PC-3 (cell line): ENCODE measurements at regions not wholly inside any gene's neighbourhood (a gene's known extent, or its start where the extent isn't known, plus 50 kb on each side); places are given as distances from the start of the nearest gene placed in this dataset.

Experiments used
- ATAC-seq: fragments of 200-7000 bp; cut with Tn5 transposase; 2 replicates; pipeline ENCODE4 v1.9.1; 2020; ENCODE audit warnings: mild to moderate bottlenecking, moderate library complexity
- BruUV-seq: library from RNA; stranded (reverse); fragments of 400-500 nt; replicated peaks from 2 replicates; lab custom pipeline; 2021; lab: Mats Ljungman, UMichigan
- CTCF ChIA-PET: fragments of 300-600 bp; sonication (Branson Sonifier 250); formaldehyde crosslinking; loops from one replicate; lab custom pipeline; 2022; ENCODE audit warnings: antibody characterized with exemption; lab: Charles Lee
- POLR2A ChIA-PET: fragments of 300-600 bp; sonication (Branson Sonifier 250); formaldehyde crosslinking; loops from one replicate; lab custom pipeline; 2022; ENCODE audit warnings: antibody characterized with exemption; ENCODE audit not compliant: unreplicated experiment; lab: Charles Lee
- DNase-seq: peaks from one replicate; pipeline ENCODE4 v3.0.0-alpha.2; 2015
- H2AFZ ChIP-seq: fragments of 300-600 bp; sonication (generic); 2 replicates; pipeline ENCODE4 v1.6.0; 2016; ENCODE audit warnings: antibody characterized with exemption, low read length
- H3F3A ChIP-seq: fragments of 300-600 bp; sonication (generic); one replicate; pipeline ENCODE4 v1.6.0; 2017; ENCODE audit warnings: antibody characterized with exemption, low read length, control low read depth, mild to moderate bottlenecking; ENCODE audit not compliant: unreplicated experiment
- H3K27ac ChIP-seq: fragments of 300-600 bp; sonication (generic); 2 replicates; pipeline ENCODE4 v1.5.1; 2016; ENCODE audit warnings: mild to moderate bottlenecking, low read length
- H3K27me3 ChIP-seq: fragments of 300-600 bp; sonication (generic); 2 replicates; pipeline ENCODE4 v1.6.1; 2016; ENCODE audit warnings: low read length, mixed read lengths
- H3K36me3 ChIP-seq: fragments of 300-600 bp; sonication (generic); 2 replicates; pipeline ENCODE4 v1.6.1; 2016; ENCODE audit warnings: low read depth, mixed run types, low read length, mixed read lengths
- H3K4me1 ChIP-seq: fragments of 300-600 bp; sonication (generic); 2 replicates; pipeline ENCODE4 v1.5.1; 2016; ENCODE audit warnings: low read length; ENCODE audit not compliant: insufficient read depth
- H3K4me2 ChIP-seq: fragments of 300-600 bp; sonication (generic); 2 replicates; pipeline ENCODE4 v1.6.0; 2016; ENCODE audit warnings: low read length
- H3K4me3 ChIP-seq: fragments of 300-600 bp; sonication (generic); 2 replicates; pipeline ENCODE4 v1.5.1; 2016; ENCODE audit warnings: mild to moderate bottlenecking, low read length, mixed read lengths
- H3K79me2 ChIP-seq: fragments of 300-600 bp; sonication (generic); 2 replicates; pipeline ENCODE4 v1.6.1; 2017; ENCODE audit warnings: low read length, mixed read lengths
- H3K9ac ChIP-seq: fragments of 300-600 bp; sonication (generic); 2 replicates; pipeline ENCODE4 v1.6.0; 2016; ENCODE audit warnings: mild to moderate bottlenecking, low read length
- H3K9me2 ChIP-seq: fragments of 300-600 bp; sonication (generic); replicated peaks from 2 replicates; pipeline ENCODE4 v1.6.1; 2016; ENCODE audit warnings: mixed run types, low read length, mixed read lengths
- H3K9me3 ChIP-seq: fragments of 300-600 bp; sonication (generic); 2 replicates; pipeline ENCODE4 v1.6.1; 2016; ENCODE audit warnings: low read length, mixed read lengths
- H4K20me1 ChIP-seq: fragments of 300-600 bp; sonication (generic); 2 replicates; pipeline ENCODE4 v1.6.1; 2016; ENCODE audit warnings: low read length, mixed read lengths
- EZH2 ChIP-seq: fragments of 300-600 bp; sonication (generic); IDR thresholded peaks from one replicate; pipeline ENCODE4 v1.6.1; 2017; ENCODE audit warnings: antibody characterized with exemption, mild to moderate bottlenecking, low read length; ENCODE audit not compliant: unreplicated experiment
- EZH2phosphoT487 ChIP-seq: fragments of 300-600 bp; sonication (generic); IDR thresholded peaks from 2 replicates; pipeline ENCODE4 v1.6.1; 2018; ENCODE audit warnings: mild to moderate bottlenecking, antibody characterized with exemption, low read length, borderline replicate concordance
- intact Hi-C: fragments of 100-400 bp; cut with micrococcal nuclease; formaldehyde crosslinking; loops from 2 replicates; pipeline ENCODE4 v1.9.0; 2023
- TF ChIP-seq, protein P1 (sequence below): fragments of 300-600 bp; sonication (generic); conservative IDR thresholded peaks from 2 replicates; pipeline ENCODE4 v1.5.1; 2017; ENCODE audit warnings: antibody characterized with exemption, low read depth, mild to moderate bottlenecking, low read length

GRCh38 chr13:19329365-19329764 lies 147.7 kb upstream of the TUBA3C start:
- no peak overlapping the region for H3K4me2 ChIP-seq
- H3K9ac ChIP-seq: no peak overlapping the region
- peaks cover 9% of the 10 kb centered on the region; the same call in 1 of the 2 replicates for H3K27me3 ChIP-seq
- no peaks in the 10 kb centered on the region for H3K9me2 ChIP-seq
- CTCF ChIA-PET: no interaction called here
- POLR2A ChIA-PET: no interaction called here
- no peak overlapping the region for H3K4me3 ChIP-seq
- no peaks in the 10 kb centered on the region for H3K79me2 ChIP-seq
- no peaks in the 10 kb centered on the region for H3K36me3 ChIP-seq
- ATAC-seq (no peak), DNase-seq (no peak)
- TF ChIP-seq, protein P1, sequence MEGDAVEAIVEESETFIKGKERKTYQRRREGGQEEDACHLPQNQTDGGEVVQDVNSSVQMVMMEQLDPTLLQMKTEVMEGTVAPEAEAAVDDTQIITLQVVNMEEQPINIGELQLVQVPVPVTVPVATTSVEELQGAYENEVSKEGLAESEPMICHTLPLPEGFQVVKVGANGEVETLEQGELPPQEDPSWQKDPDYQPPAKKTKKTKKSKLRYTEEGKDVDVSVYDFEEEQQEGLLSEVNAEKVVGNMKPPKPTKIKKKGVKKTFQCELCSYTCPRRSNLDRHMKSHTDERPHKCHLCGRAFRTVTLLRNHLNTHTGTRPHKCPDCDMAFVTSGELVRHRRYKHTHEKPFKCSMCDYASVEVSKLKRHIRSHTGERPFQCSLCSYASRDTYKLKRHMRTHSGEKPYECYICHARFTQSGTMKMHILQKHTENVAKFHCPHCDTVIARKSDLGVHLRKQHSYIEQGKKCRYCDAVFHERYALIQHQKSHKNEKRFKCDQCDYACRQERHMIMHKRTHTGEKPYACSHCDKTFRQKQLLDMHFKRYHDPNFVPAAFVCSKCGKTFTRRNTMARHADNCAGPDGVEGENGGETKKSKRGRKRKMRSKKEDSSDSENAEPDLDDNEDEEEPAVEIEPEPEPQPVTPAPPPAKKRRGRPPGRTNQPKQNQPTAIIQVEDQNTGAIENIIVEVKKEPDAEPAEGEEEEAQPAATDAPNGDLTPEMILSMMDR: no peak
- TF ChIP-seq EZH2: no peak
- no peak for TF ChIP-seq EZH2phosphoT487
- no peaks in the 10 kb centered on the region for H3K4me1 ChIP-seq
- H3K9me3 ChIP-seq: no peaks in the 10 kb centered on the region
- no peak overlapping the region for H3K27ac ChIP-seq
- no peaks in the 10 kb centered on the region for H3F3A ChIP-seq
- intact Hi-C loops: no loop called here
- H2AFZ ChIP-seq: no peak overlapping the region
- BruUV-seq: no TSS peak
- H4K20me1 ChIP-seq: no peaks in the 10 kb centered on the region

DNA sequence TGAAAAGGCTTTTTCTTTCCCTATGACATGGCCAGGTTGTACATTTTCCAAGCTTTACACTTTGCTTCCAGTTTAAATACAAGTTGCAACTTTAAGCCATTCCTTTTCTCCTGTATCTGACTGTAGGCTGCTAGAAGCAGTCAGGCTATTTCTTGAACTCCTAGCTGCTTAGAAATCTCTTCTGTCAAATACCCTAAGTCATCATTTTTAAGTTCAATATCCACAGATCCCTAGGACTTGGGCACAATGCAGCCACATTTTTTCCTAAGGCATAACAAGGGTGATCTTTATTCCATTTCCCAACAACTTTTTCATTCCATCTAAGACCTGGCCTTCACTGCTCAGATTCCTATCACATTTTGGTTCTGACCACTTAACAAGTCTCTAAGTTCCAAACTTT lies 142.7 kb upstream of the TUBA3C start:
- H3K4me2 ChIP-seq: no peak overlapping the region
- POLR2A ChIA-PET: no interaction called here
- no peaks in the 10 kb centered on the region for H3K36me3 ChIP-seq
- no peak for ATAC-seq
- H3F3A ChIP-seq: no peaks in the 10 kb centered on the region
- H3K9ac ChIP-seq: no peak overlapping the region
- 0 out of 2 replicates have a peak, but pooled peaks cover 9% of the 10 kb centered on the region for H3K9me3 ChIP-seq
- CTCF ChIA-PET: no interaction called here
- H3K9me2 ChIP-seq: no peaks in the 10 kb centered on the region
- no peaks in the 10 kb centered on the region for H3K27me3 ChIP-seq
- no TSS peak for BruUV-seq
- DNase-seq: no peak
- intact Hi-C loops: no loop called here
- H3K4me3 ChIP-seq: no peak overlapping the region
- H3K4me1 ChIP-seq: no peaks in the 10 kb centered on the region
- H2AFZ ChIP-seq: no peak overlapping the region
- H3K27ac ChIP-seq: no peak overlapping the region
- TF ChIP-seq EZH2 (no peak), EZH2phosphoT487 (no peak)
- TF ChIP-seq, protein P1: no peak
- no peaks in the 10 kb centered on the region for H4K20me1 ChIP-seq
- H3K79me2 ChIP-seq: no peaks in the 10 kb centered on the region

- Histone ChIP-seq H3K9me3 (0 out of 2 replicates have a peak, but pooled peaks cover 9% of the 10 kb centered on the region), H3K4me2 (no peak overlapping the region), H3K27ac (no peak overlapping the region), H3K36me3 (no peaks in the 10 kb centered on the region), H4K20me1 (no peaks in the 10 kb centered on the region), H2AFZ (no peak overlapping the region), H3K9ac (no peak overlapping the region), H3K79me2 (no peaks in the 10 kb centered on the region), H3K27me3 (no peaks in the 10 kb centered on the region), H3K4me1 (no peaks in the 10 kb centered on the region), H3F3A (no peaks in the 10 kb centered on the region), H3K4me3 (no peak overlapping the region), H3K9me2 (no peaks in the 10 kb centered on the region)
- intact Hi-C loops: no loop called here
- POLR2A ChIA-PET: no interaction called here
- no peak for ATAC-seq
- no peak for DNase-seq
- TF ChIP-seq, protein P1: no peak
- no peak for TF ChIP-seq EZH2
- CTCF ChIA-PET: no interaction called here
- BruUV-seq: no TSS peak
Observed at GRCh38 chr13:19321222-19321621, 139.6 kb upstream of the TUBA3C start.
